IMR-90 (cell line): ENCODE measurements at regions not wholly inside any gene's neighbourhood (a gene's known extent, or its start where the extent isn't known, plus 50 kb on each side); places are given as distances from the start of the nearest gene placed in this dataset.

Source experiments
- ATAC-seq: fragments of 200-7000 bp; cut with Tn5 transposase; 2 replicates; pipeline ENCODE4 v1.9.1; 2020; ENCODE audit warnings: low read depth, mild to moderate bottlenecking, moderate library complexity
- BruUV-seq: library from RNA; stranded (reverse); fragments of 400-500 nt; replicated peaks from 2 replicates; lab custom pipeline; 2021; lab: Mats Ljungman, UMichigan
- CTCF ChIA-PET: fragments of 300-600 bp; formaldehyde crosslinking; extraction: SDS; loops from one replicate; lab custom pipeline; 2021; ENCODE audit warnings: antibody characterized with exemption; lab: Yijun Ruan, JAX
- POLR2A ChIA-PET: fragments of 300-600 bp; sonication (Branson Sonifier 250); formaldehyde crosslinking; loops from one replicate; lab custom pipeline; 2022; ENCODE audit warnings: antibody characterized with exemption; ENCODE audit not compliant: unreplicated experiment; lab: Charles Lee
- DNase-seq: peaks from one replicate; pipeline ENCODE4 v3.0.0; 2013
- H2AFZ ChIP-seq: replicated peaks from 2 replicates; pipeline ENCODE3; 2013; ENCODE audit warnings: low read length, mild to moderate bottlenecking; ENCODE audit not compliant: poor library complexity
- H2AK5ac ChIP-seq: 2 replicates; pipeline ENCODE4 v1.6.1; 2013; ENCODE audit warnings: low read depth, low read length, inconsistent platforms
- H2AK9ac ChIP-seq: replicated peaks from 2 replicates; pipeline ENCODE3; 2013; ENCODE audit warnings: mild to moderate bottlenecking, low read depth, low read length, moderate library complexity; ENCODE audit not compliant: poor library complexity
- H2BK120ac ChIP-seq: 2 replicates; pipeline ENCODE4 v1.6.1; 2013; ENCODE audit warnings: low read depth, low read length, inconsistent platforms
- H2BK15ac ChIP-seq: 3 replicates; pipeline ENCODE4 v1.6.1; 2013; ENCODE audit warnings: low read depth, low read length, inconsistent platforms
- H2BK20ac ChIP-seq: 2 replicates; pipeline ENCODE4 v1.6.1; 2013; ENCODE audit warnings: low read depth, mild to moderate bottlenecking, inconsistent platforms, low read length, moderate library complexity
- H2BK5ac ChIP-seq: 2 replicates; pipeline ENCODE4 v1.6.1; 2013; ENCODE audit warnings: mild to moderate bottlenecking, low read depth, low read length, inconsistent platforms; ENCODE audit not compliant: poor library complexity, severe bottlenecking
- H3K14ac ChIP-seq: replicated peaks from 2 replicates; pipeline ENCODE4 v1.6.1; 2013; ENCODE audit warnings: low read depth, low read length, inconsistent platforms
- H3K18ac ChIP-seq: 2 replicates; pipeline ENCODE4 v1.6.1; 2013; ENCODE audit warnings: low read depth, low read length, control low read depth
- H3K23ac ChIP-seq: 2 replicates; pipeline ENCODE4 v1.6.1; 2013; ENCODE audit warnings: low read depth, low read length, inconsistent platforms
- H3K27ac ChIP-seq: 2 replicates; pipeline ENCODE4 v1.5.1; 2013; ENCODE audit warnings: mild to moderate bottlenecking, control low read depth, low read length; ENCODE audit not compliant: insufficient read depth
- H3K27me3 ChIP-seq: 2 replicates; pipeline ENCODE4 v1.6.1; 2013; ENCODE audit warnings: low read length; ENCODE audit not compliant: control insufficient read depth, insufficient read depth
- H3K36me3 ChIP-seq: 2 replicates; pipeline ENCODE4 v1.6.1; 2013; ENCODE audit warnings: low read length, mixed read lengths; ENCODE audit not compliant: control insufficient read depth, insufficient read depth
- H3K4ac ChIP-seq: 2 replicates; pipeline ENCODE4 v1.6.1; 2013; ENCODE audit warnings: low read depth, low read length, inconsistent platforms
- H3K4me1 ChIP-seq: 2 replicates; pipeline ENCODE4 v1.6.1; 2013; ENCODE audit warnings: low read length, mixed read lengths; ENCODE audit not compliant: control insufficient read depth, insufficient read depth
- H3K4me2 ChIP-seq: 2 replicates; pipeline ENCODE4 v1.6.1; 2013; ENCODE audit warnings: low read depth, mild to moderate bottlenecking, control low read depth, low read length, moderate library complexity
- H3K4me3 ChIP-seq: 2 replicates; pipeline ENCODE4 v1.5.1; 2013; ENCODE audit warnings: low read depth, mild to moderate bottlenecking, control low read depth, low read length, moderate library complexity; ENCODE audit not compliant: insufficient read depth
- H3K56ac ChIP-seq: 2 replicates; pipeline ENCODE4 v1.6.1; 2013; ENCODE audit warnings: low read length, inconsistent platforms; ENCODE audit not compliant: insufficient read depth; ENCODE audit errors: extremely low read depth
- H3K79me1 ChIP-seq, 2 experiments: 2 replicates each; pipeline ENCODE4 v1.6.1; 2013; ENCODE audit warnings: low read length in 2 of 2, inconsistent platforms in 1 of 2, low read depth in 1 of 2
- H3K9ac ChIP-seq: 2 replicates; pipeline ENCODE4 v1.6.1; 2013; ENCODE audit warnings: low read depth, low read length, control low read depth
- H3K9me1 ChIP-seq: 2 replicates; pipeline ENCODE4 v1.6.1; 2013; ENCODE audit warnings: low read length, inconsistent platforms; ENCODE audit not compliant: insufficient read depth
- H3K9me3 ChIP-seq: 2 replicates; pipeline ENCODE4 v1.6.1; 2013; ENCODE audit warnings: low read length; ENCODE audit not compliant: control insufficient read depth, insufficient read depth
- H4K20me1 ChIP-seq: 2 replicates; pipeline ENCODE4 v1.6.1; 2013; ENCODE audit warnings: low read length, inconsistent platforms; ENCODE audit not compliant: insufficient read depth
- H4K5ac ChIP-seq: 2 replicates; pipeline ENCODE4 v1.6.1; 2013; ENCODE audit warnings: mild to moderate bottlenecking, low read depth, low read length, control low read depth
- H4K8ac ChIP-seq, 2 experiments: 2 replicates each; pipeline ENCODE4 v1.6.1; 2013; ENCODE audit warnings: low read depth in 2 of 2, low read length in 2 of 2, control low read depth in 1 of 2, inconsistent platforms in 1 of 2
- H4K91ac ChIP-seq: 2 replicates; pipeline ENCODE4 v1.6.1; 2013; ENCODE audit warnings: low read depth, low read length, inconsistent platforms; ENCODE audit not compliant: insufficient read depth
- BHLHE40 ChIP-seq: fragments of 150-350 bp; IDR thresholded peaks from 2 replicates; pipeline ENCODE4 v1.6.1; 2016; ENCODE audit warnings: mild to moderate bottlenecking, low read depth, low read length
- CEBPB ChIP-seq: IDR thresholded peaks from 2 replicates; pipeline ENCODE4 v1.6.1; 2012; ENCODE audit warnings: low read depth, low read length, improper control_type of control experiment
- CHD1 ChIP-seq: IDR thresholded peaks from 2 replicates; pipeline ENCODE4 v1.6.1; 2012; ENCODE audit warnings: low read depth, low read length, improper control_type of control experiment
- FOS ChIP-seq: fragments of 150-350 bp; IDR thresholded peaks from 2 replicates; pipeline ENCODE4 v1.6.1; 2016; ENCODE audit warnings: low read depth, low read length
- MAFK ChIP-seq: IDR thresholded peaks from 2 replicates; pipeline ENCODE4 v1.6.1; 2012; ENCODE audit warnings: low read depth, low read length, improper control_type of control experiment
- MAZ ChIP-seq: IDR thresholded peaks from 2 replicates; pipeline ENCODE4 v1.6.1; 2012; ENCODE audit warnings: low read depth, mild to moderate bottlenecking, low read length, improper control_type of control experiment, moderate library complexity, borderline replicate concordance
- NFE2L2 ChIP-seq: fragments of 150-350 bp; IDR thresholded peaks from 2 replicates; pipeline ENCODE4 v1.6.1; 2016; ENCODE audit warnings: low read depth, mild to moderate bottlenecking, low read length
- POLR2A ChIP-seq: IDR thresholded peaks from 2 replicates; pipeline ENCODE4 v1.6.1; 2012; ENCODE audit warnings: mild to moderate bottlenecking, low read depth, low read length
- RAD21 ChIP-seq: IDR thresholded peaks from 2 replicates; pipeline ENCODE4 v1.6.1; 2012; ENCODE audit warnings: low read length, improper control_type of control experiment
- RCOR1 ChIP-seq: IDR thresholded peaks from 2 replicates; pipeline ENCODE4 v1.6.1; 2012; ENCODE audit warnings: mild to moderate bottlenecking, low read length, improper control_type of control experiment; ENCODE audit not compliant: insufficient replicate concordance
- RFX5 ChIP-seq: IDR thresholded peaks from 2 replicates; pipeline ENCODE4 v1.8.0; 2012; ENCODE audit warnings: low read depth, mild to moderate bottlenecking, low read length, moderate library complexity
- SMC3 ChIP-seq: fragments of 150-350 bp; IDR thresholded peaks from 2 replicates; pipeline ENCODE4 v1.6.1; 2016; ENCODE audit warnings: low read depth, mild to moderate bottlenecking, antibody characterized with exemption, low read length, moderate library complexity
- USF2 ChIP-seq: fragments of 150-350 bp; IDR thresholded peaks from 2 replicates; pipeline ENCODE4 v1.6.1; 2017; ENCODE audit warnings: mild to moderate bottlenecking, antibody characterized with exemption, low read length, low read depth
- WGBS, 2 experiments: methylation state at CpG; one replicate each; pipeline versions ENCODE4 v1.1.5 to v1.1.7; 2013; ENCODE audit warnings: missing lambda C conversion rate in 2 of 2; ENCODE audit not compliant: insufficient read length in 1 of 2; ENCODE audit errors: extremely low coverage in 2 of 2; 5-methylcytosine and 5-hydroxymethylcytosine counted together
- dilution Hi-C: fragments of 300-500 bp; cut with HindIII; formaldehyde crosslinking; loops from one replicate; pipeline ENCODE4 v1.14.3; 2018; ENCODE audit warnings: low sequenced_read_pairs; ENCODE audit not compliant: unreplicated experiment
- in situ Hi-C: fragments of 300-500 bp; cut with MboI; formaldehyde crosslinking; loops from 3 replicates; pipeline ENCODE4 v1.14.3; 2019; ENCODE audit warnings: low sequenced_read_pairs, inconsistent platforms, mixed read lengths
- intact Hi-C: fragments of 100-400 bp; cut with micrococcal nuclease; formaldehyde crosslinking; loops from 2 replicates; pipeline ENCODE4 v1.10.0; 2022
- TF ChIP-seq, protein P1 (sequence below): fragments of 150-350 bp; IDR thresholded peaks from 2 replicates; pipeline ENCODE4 v1.6.1; 2016; ENCODE audit warnings: low read depth, mild to moderate bottlenecking, low read length, moderate library complexity, borderline replicate concordance
- TF ChIP-seq, protein P2 (sequence below): conservative IDR thresholded peaks from 2 replicates; pipeline ENCODE4 v1.5.1; 2012; ENCODE audit warnings: mild to moderate bottlenecking, low read depth, low read length, improper control_type of control experiment

- Histone ChIP-seq H4K91ac (no peak overlapping the region), H3K27me3 (peaks cover 5% of the 10 kb centered on the region), H3K79me1 (no peaks in the 10 kb centered on the region), H2BK5ac (no peak overlapping the region), H3K23ac (no peak overlapping the region), H3K4me1 (no peaks in the 10 kb centered on the region), H2AK5ac (no peak overlapping the region), H3K56ac (no peak overlapping the region), H2BK20ac (no peak overlapping the region), H3K4me2 (no peak overlapping the region), H2AFZ (no peak overlapping the region), H3K9me3 (no peaks in the 10 kb centered on the region), H3K9me1 (no peaks in the 10 kb centered on the region), H4K8ac (no peak overlapping the region), H3K27ac (no peak overlapping the region), H3K14ac (no peak overlapping the region), H3K4ac (no peak overlapping the region), H3K4me3 (no peak overlapping the region), H3K18ac (no peak overlapping the region), H2AK9ac (no peak overlapping the region), H4K20me1 (no peaks in the 10 kb centered on the region), H3K9ac (no peak overlapping the region), H2BK120ac (no peak overlapping the region), H2BK15ac (no peak overlapping the region), H3K36me3 (no peaks in the 10 kb centered on the region), H4K5ac (no peak overlapping the region)
- in situ Hi-C loops = no loop called here
- dilution Hi-C loops = no loop called here
- intact Hi-C loops = no loop called here
- CTCF ChIA-PET = interaction anchor here (0.6 kb wide), 2 partner anchors 170 to 1524 kb away, joined by 3 to 5 read pairs; no protein-coding TSS in a partner anchor
- ATAC-seq (no peak), DNase-seq (no peak)
- TF ChIP-seq FOS (no peak), SMC3 (no peak), MAZ (no peak), BHLHE40 (no peak), RAD21 (no peak), USF2 (no peak), RFX5 (no peak), RCOR1 (no peak), MAFK (no peak), CEBPB (no peak), CHD1 (no peak), NFE2L2 (no peak), POLR2A (no peak)
- TF ChIP-seq, protein P1, sequence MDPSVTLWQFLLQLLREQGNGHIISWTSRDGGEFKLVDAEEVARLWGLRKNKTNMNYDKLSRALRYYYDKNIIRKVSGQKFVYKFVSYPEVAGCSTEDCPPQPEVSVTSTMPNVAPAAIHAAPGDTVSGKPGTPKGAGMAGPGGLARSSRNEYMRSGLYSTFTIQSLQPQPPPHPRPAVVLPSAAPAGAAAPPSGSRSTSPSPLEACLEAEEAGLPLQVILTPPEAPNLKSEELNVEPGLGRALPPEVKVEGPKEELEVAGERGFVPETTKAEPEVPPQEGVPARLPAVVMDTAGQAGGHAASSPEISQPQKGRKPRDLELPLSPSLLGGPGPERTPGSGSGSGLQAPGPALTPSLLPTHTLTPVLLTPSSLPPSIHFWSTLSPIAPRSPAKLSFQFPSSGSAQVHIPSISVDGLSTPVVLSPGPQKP = no peak
- TF ChIP-seq, protein P2, sequence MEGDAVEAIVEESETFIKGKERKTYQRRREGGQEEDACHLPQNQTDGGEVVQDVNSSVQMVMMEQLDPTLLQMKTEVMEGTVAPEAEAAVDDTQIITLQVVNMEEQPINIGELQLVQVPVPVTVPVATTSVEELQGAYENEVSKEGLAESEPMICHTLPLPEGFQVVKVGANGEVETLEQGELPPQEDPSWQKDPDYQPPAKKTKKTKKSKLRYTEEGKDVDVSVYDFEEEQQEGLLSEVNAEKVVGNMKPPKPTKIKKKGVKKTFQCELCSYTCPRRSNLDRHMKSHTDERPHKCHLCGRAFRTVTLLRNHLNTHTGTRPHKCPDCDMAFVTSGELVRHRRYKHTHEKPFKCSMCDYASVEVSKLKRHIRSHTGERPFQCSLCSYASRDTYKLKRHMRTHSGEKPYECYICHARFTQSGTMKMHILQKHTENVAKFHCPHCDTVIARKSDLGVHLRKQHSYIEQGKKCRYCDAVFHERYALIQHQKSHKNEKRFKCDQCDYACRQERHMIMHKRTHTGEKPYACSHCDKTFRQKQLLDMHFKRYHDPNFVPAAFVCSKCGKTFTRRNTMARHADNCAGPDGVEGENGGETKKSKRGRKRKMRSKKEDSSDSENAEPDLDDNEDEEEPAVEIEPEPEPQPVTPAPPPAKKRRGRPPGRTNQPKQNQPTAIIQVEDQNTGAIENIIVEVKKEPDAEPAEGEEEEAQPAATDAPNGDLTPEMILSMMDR = no peak
- POLR2A ChIA-PET = no interaction called here
- no TSS peak for BruUV-seq
- 79% methylated on average over 2 of the region's 3 CpGs; no CpG with 5 or more reads in 1 of the 2 experiments for WGBS, 2 experiments
Measured at GRCh38 chr2:219758907-219759680, 131.7 kb downstream of the SLC4A3 start.
